ENCODE measurements at regions not wholly inside any gene's neighbourhood (a gene's known extent, or its start where the extent isn't known, plus 50 kb on each side); places are given as distances from the start of the nearest gene placed in this dataset.
A peak's percentile ranks its signal among the peaks of the same experiment; 100 is the strongest.

DNA sequence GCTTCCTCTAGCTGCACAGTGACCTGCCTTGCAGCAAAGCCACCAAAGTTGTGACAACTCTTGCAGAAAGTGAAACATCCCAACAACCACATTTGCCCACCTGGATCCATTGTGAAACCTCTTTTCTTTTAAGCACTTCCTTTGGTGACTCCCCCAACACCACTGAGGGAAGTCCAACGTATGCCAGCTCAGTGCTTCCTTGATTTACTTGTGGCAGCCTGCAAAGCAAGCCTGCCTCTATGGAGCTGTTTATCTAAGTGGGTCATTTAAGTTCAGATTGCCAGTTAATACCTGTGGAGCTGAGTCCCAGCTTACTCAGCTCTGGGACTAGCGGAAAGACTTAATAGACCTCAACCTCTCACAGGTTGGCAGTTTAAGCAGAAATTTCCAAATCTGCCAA, 230.8 kb upstream of the GHITM start:
- DNase-seq: no peak

DNA sequence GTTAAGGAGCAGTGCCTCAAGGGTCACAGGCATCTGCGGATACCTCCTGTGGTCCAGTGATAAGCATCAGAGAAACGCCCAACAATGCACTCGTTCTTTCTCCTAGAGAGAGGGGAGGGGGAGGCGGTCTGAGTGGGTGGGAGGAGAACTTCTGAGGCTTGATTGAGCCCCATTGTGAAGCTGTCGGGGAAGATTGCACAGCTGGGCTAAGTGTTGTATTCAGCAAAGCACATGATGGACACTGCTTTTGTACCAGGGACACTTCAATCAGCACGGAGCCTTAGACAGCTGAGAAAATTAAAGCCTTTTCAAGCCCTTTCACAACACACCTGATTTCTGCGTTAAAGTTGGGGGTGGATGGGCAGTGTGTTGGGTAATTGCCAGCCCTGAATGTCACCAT, 230.3 kb upstream of the GHITM start:
- DNase-seq: no peak

DNA sequence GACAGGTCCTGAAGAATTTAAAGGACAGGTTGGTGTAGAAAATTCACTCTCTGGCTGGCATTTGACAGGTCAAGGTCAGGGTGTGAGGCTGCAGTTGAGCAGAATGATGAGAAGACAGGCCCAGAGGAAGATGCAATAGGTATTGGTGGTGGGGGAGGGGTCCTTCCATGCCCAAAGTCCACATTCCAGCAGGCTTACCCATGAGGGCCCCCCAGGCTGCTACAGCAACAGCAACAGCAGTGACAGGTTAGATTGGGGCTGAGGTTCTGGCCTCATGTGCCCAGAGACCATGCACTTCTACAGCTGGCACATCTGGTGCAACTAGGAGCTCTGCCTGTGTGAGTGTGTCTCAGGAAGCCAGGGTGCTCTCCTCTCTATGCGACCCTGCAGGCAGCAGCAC, 223.5 kb upstream of the GHITM start:
- no peak for DNase-seq

DNA sequence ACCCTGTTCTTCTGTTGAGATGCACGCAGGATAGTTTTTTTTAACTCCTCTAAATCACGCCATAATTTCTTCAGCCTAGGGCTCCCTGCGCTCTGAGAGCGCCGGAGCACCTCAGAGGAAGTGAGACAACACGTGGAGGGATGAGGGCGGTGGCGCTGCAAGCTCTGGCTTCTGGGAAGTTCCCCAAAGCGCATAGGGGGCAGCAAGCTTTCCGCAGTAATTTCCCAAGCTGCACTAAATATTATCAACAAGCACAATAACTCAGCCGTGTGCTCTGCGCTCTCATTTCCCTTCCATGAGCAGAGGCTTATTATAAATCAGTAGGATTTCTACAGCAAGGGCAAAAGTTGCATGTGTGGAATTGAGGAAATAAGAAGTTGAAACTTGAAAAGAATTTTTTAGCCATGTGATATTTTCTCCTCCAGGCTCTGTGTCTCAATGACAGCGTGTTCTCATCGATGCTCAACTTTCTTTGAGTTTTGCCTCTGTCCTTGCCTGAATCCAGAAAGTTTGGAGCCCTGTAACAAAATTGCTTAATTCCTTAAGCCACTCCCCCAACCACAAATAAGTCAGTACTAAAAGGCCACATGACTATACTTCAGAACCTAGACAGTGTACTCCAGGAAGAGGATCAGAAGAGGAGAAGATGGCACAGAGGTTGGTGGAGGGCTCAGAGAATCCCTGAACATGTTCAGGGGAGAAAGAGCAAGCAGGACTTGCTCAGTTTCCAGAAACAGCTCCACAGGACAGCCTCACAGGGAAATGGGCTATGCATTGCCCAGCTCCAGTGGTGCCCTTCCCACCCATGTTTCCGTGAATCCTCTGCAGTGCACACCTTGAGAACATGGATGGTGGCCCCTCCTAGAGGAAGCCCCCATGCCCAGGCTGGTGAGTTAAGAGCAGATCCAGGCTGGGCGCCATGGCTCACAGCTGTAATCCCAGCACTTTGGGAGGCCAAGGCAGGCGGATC, 221.5 kb upstream of the GHITM start:
- DNase-seq: no peak

DNA sequence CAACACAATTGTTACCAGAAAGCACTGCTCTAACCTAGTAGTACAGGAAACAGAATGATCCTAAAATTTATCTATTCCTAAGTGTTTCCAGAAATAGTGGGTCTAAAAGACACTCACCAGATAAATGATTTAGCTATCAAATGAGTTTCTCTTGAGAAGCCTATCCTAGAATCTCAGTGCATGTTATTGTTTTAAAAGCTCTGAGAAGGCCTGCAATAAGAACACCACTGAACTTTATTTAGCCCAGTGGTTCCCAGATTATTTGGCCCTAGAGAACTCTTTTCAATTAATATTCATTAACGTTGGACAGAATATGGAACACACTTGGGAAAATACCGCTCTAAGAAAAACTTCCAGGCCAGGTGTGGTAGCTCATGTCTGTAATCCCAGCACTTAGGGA, 220.1 kb upstream of the GHITM start:
- DNase-seq: no peak

DNA sequence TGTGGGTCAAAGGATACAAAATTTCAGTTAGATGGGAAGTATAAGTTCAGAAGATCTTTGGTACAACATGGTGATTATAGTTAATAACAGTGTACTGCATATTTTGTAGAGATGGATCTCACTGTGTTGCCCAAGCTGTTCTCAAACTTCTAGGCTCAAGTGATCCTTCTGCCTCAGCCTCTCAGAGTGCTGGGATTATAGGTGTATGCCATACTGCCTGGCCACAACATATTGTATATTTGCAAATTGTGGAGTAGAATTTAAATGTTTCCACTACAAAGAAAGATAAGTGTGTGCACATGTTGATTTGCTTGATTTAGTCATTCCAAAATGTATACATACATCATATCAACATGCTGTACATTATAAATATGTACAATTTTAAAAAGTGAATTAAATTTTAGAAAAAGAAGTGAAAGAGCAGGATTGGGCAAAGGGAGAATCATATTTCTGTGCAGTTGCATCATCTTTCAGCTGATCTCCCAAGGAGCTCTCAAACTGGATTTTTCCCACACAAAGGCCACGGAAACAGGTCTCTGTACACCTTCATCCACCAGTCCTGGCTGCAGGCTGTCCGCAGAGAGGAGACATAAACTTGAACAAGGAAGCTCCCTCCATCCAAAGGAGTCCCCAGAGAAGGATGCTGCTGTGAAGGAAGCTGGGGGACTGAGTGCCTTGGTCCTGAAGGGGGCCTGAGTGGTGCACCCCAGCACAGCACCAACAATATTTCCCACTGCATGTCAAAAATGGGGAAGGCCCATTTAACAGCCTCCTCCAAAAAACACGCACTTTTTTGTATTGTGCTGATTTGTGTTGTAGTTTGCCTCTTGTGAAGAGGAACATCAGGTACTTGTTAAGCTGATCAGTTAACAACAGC, 217.1 kb upstream of the GHITM start:
- no peak for DNase-seq

DNA sequence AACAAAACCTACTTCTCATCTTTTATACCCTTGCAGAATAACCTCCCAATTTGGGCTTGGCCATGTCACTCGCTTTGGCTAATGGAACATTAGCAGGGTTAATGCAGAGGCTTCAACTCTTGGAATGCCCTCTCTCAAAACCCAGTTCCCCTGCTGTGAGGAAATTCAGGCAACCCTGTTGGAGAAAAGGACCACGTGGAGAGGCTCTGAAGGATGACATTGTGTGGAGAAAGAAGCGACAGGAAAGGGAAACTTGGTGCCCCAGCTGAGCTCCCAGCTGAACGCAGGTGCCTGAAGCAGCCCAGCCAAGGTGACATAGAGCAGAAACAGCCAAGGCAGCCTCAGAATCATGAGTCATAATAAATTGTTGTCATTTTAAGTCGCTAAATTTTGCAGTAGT, 214.2 kb upstream of the GHITM start:
- DNase-seq: no peak

DNA sequence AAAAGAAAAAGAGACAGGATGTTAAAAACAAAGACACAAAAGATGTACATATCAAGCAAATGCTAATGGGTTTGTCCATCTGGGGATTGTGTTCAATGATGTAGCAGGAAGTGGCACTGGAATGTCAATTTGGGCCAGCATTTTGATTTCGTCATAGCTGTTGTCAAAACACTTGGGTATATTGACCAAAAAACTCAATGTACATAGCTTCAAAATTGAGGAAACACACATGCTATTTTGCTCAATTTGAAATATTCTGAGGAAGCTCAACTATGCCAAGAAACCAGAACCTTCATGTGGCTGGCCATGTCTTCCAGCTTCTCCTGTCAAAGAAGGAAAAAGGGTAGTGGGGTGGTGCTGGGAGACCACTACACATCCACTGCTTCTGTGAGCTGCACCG, 212.7 kb upstream of the GHITM start:
- no peak for DNase-seq

DNA sequence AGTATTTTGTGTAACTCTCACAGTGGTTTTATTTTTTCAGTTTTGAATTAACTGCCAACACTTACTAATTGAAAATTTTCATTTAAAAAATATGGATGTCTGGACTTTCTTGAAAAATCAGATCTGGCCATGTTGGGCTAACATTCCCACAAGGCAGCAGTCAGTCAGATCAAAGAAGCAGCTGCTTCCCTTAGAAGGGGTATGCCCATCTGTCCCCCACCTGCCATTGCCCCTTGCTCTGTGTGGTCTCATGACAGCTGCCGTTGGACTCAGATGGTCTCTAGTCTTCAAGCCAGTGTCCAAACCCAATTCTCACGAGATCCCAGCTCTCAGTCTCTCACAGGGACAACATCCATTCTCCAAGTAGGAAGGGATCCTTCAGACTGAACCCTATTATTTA, 212.1 kb upstream of the GHITM start:
- no peak for DNase-seq

DNA sequence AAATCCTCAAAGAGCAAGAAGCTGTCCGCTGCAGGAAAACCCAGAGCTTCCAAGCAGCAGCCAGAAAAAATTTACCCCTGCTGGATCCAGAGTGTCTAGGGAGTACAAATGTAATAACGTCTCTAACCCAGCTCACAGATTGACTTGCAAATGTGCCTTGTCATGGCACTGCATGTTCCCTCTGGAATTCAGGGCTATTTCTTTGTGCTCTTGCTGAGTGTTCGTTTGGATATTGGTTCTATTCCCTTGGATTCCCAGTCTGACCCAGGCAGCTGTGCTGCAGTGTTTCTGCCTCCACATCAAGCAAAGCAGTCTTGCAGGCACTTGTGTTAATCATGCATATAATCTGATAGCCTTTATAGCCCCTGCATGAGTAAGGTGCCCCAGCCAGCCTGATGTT, 209.9 kb upstream of the GHITM start:
- DNase-seq: peak; percentile 4

DNA sequence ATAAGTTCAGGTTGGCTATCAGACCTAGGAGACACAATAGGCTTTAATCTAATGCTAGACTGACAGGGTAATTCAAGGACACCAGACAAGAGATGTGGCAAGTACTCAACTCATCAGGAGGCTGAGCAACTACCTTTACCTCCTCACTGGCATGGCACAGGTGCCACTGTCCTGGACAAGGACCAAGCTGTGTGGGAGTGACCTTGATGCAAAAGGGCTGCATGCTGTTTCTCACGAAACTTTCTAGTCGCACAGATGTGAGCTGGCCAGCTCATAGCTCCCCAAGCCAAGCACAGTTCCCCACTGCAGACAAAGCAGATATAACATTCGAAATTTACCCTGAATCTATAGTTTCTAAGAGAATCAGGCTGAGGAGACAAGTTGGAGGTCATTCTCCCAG, 207.6 kb upstream of the GHITM start:
- DNase-seq: no peak

DNA sequence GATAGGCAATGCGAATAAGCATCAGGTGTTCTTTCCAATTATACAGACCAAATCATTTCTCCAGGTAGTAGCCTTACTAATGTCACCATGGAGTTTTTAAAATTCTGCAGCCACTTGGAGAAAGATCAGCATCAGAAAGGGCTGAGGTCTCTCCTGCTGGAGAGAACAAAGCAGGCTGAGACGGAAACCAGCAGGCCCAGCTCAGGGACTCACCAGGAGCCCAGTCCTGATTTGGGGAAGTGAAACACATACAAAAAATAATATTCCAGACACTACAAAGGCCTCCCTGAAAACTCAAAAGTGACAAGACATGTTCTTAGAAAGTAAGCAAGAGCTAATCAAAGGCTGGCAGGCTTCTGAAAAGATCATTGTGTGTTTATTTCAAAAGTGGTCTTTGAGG, 207.1 kb upstream of the GHITM start:
- no peak for DNase-seq

DNA sequence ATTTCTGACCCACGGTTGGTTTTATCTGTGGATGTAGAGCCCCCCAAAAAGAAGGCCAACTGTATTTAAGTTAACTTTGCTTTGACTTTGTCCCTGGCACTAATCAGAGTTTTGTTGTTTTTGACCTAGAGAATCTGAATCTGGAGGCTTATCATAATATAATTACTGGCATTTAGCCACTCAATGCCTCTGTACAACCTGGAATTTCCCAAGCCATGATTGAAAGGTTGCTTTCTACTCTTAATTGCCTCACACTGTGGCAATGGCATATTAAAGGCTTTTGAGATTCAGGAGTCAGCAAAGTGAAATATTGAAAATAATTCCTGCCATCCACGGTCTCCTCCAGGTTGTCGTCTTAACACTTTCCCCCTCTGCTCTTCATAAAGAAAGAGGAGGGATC, 205.2 kb upstream of the GHITM start:
- DNase-seq: no peak

DNA sequence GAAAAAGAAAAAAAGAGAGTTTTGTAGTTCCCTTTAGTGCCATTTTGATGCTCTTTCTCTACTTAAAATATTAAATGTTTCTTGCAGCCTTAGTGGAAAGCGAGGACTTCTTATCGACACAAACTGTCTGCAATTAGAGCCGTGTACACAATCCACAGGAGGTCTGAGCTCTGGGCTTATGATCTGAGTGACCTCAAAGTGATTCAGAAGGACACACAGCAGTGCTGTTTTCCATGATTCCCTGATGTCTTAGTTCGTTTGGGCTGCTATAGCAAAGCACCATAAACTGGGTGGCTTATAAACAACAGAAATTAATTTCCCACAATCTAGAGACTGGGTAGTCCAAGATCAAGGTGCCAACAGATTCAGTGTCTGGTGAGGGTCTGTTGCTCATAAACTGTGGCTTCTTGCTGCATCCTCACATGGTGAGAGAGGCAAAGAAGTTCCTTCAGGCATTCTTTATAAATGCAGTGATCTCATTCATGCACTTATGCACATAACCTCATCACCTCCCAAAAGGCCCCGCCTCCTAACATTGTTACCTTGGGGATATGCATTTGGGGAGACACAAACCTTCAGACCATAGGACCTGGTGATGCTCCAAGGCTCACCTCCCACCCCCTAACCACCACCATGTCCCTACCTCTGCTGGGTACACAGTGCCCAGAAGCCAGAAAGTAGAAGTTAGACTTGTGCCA, 204.5 kb upstream of the GHITM start:
- DNase-seq: no peak

DNA sequence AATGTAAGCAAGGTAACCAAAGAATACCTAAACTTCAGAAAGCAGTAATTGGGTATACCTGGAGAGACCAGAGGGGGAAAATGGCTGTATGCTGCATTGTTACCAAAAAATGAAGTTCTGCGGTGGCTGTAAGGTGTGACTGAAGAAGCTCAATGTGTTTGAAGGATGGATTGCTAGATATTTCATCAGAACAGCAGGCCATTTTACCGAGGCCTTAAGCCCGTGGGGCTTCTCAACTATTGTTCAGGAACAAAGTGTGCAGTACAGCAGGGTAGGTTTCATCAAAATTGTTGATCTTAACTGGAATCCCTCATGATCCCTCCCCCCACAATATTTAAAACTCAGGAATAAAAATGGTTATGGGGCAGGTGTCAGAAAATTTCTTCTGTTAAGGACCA, 204.0 kb upstream of the GHITM start:
- DNase-seq: no peak

DNA sequence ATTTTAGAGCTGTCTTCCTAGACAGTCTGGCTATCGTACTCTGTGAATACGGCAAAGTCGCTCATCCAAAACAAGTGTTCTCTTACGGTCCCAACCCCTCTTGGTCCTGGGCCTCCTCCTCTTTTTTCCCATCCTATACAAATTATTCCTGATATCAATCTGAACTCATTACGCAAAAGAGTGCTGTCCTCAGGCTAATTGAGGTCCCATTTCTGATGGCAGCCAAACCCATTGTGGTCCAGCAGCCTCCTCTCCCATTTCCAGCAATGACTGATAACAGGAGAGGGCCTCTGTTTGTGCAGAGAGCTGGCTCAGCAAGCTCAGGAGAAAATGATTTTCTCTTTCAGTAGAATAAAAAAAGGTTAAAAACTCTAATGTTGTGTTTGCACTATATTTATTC, 203.4 kb upstream of the GHITM start:
- DNase-seq: no peak

DNA sequence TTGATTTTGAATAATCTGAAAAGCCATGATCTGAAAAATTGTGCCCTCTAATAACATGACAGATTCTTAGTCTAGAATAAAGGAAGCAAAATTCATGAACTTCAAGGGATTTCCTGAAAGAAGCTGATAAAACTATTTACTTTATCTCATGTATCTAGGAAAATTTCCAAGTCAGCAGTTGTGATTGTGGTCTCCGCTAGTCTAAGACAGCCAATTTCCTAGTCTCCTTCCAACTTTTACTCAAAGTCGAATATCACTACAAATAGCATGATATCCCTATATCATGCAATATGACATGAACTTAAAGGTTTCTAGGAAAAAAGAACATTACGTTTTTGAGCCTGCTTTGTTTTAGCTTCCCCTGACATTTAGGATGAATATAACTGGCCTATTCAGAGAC, 202.1 kb upstream of the GHITM start:
- no peak for DNase-seq

DNA sequence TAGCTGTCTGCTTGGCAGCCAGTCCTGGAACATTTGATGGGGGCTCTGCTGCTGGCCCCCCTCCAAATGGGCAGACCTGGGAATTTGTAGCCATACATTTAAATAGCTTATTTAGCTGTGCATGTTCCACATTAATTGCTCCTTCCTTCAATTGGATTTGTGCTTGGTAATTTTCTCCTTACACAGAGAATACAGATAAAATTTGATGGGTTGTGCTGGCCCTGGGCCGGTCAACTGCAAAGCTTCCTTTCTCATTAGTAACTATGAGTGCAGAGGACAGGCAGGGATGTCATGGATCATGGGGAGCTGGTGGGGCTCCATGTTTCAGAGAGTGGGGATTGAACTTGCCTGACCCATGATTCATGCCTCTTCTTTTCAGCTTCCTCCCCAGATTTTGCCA, 201.5 kb upstream of the GHITM start:
- DNase-seq: no peak

DNA sequence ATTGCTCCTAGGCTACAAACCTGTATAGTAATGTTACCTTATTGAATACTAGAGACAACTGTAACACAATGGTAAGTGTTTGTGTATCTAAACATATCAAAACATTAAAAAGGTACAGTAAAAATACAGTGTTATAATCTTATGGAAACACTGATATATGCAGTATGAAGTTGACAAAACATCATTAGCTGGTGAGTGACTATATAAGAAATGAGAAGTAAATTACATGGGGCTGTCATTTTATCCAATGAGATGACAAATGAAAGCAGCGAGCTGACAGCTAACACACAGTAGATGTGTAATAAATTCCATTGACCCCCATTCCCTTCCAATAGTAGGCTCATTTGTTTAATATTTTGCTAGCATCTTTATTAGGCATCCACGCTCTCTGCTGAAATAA, 198.1 kb upstream of the GHITM start:
- no peak for DNase-seq

DNA sequence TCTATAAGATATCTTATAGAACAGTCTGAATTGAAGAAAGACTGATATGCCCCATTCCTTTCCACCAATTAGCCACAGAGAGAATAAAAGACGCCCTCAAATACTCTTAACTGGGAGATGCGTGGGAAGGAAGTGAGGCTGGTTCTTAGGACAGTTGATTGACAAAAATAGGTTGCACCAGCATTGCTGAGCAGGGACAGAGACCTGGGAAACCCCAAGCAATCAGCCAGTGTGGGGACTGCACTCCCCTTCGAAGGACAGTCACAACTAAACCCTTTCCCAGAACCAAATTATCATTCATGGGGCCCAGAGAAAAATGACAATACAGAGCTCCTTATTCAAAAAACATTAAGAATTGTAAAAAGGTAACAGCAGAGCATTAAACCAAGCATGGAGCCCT, 196.9 kb upstream of the GHITM start:
- no peak for DNase-seq

DNA sequence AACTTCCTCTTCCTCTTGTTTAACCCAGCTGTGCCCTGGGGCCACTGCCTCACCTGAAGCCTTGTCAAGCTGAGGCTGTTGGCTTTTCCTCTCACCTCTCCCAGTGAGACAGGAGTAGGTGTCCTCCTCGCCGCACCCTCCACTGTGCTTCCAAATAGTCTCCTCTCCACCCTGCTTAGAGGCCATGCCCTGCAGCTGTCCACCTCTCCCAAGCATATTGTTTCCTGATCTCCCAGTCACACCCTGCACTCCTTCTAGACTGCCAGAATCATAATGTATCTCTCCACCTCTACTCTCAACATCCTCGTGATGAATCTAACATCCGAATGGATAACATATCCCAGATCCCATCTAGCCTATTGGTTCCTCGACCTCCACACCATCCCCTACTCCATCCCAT, 196.3 kb upstream of the GHITM start:
- no peak for DNase-seq

DNA sequence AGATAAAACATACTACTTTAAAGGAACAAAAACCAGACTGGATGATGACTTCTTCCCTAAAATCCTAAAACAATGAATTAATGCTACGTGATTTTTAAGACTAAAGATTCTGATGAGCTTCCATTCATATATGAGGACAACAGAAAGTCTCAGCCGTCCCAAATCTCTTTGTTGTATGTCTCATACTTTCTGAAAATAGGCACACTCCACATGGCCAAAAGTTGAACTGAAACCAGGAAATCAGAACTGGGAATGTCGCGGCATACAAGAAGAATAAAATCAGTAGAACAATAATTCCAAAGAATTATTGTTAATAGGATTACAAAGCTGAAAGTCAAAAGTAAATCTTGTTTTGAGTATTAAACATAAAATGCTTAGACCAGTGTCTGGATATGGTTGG, 195.4 kb upstream of the GHITM start:
- DNase-seq: no peak

DNA sequence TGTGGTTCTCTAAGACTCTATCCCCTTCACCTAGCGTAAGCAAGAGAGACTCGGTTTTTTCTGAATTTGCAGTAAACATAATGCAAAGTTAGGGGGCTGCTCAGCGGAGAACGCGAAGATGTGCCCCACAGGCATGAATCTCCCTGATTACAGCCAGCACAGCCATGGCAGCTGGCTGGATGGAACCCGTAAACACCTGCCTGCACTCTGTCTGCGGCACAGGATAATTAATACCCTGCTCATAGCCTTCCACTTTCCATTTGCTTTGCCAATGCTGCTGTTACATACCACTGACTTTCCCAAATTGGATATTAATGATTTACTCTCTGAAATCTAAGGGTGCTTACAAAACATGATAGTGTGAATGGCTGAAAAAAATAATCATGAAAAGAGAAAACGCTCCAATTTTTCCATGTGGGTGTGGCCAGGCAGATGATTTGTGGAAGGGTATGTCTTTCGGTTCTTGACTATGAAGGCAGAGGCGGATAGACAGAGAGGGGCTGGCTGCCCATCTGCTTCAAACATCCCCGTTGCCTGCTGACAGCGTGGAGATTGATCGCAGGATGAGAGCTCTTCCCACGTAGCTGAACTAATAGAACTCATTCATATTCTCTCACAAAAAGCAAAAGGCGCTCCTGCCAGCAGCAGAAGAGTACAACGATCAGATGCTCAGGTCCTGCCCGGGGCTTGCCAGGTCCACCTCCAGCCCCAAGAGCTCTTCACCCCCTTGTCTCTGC, 193.2 kb upstream of the GHITM start:
- DNase-seq: peak; percentile 77
